Subcutaneous abdominal adipose tissue (tissue), 5 donors: ENCODE measurements at regions not wholly inside any gene's neighbourhood (a gene's known extent, or its start where the extent isn't known, plus 50 kb on each side); places are given as distances from the start of the nearest gene placed in this dataset.

Experiments
- H3K27ac ChIP-seq: one replicate; pipeline ENCODE4 v1.7.0; 2013; ENCODE audit warnings: low read depth, mild to moderate bottlenecking, inconsistent platforms, low read length, moderate library complexity
- H3K27me3 ChIP-seq, 5 donors: one replicate each; pipeline ENCODE4 v1.7.0; 2013; ENCODE audit warnings: low read length in 5 of 5, inconsistent platforms in 1 of 5; ENCODE audit not compliant: control insufficient read depth in 5 of 5, insufficient read depth in 4 of 5
- H3K36me3 ChIP-seq, 5 donors: one replicate each; pipeline ENCODE4 v1.7.0; 2013; ENCODE audit warnings: low read length in 5 of 5; ENCODE audit not compliant: control insufficient read depth in 5 of 5, insufficient read depth in 5 of 5
- H3K4me1 ChIP-seq, 5 donors: one replicate each; pipeline ENCODE4 v1.7.0; 2013; ENCODE audit warnings: low read length in 5 of 5, mild to moderate bottlenecking in 3 of 5, moderate library complexity in 1 of 5; ENCODE audit not compliant: control insufficient read depth in 5 of 5, insufficient read depth in 5 of 5
- H3K4me3 ChIP-seq, 5 donors: one replicate each; pipeline ENCODE4 v1.7.0; 2013; ENCODE audit warnings: low read length in 5 of 5, low read depth in 1 of 5
- H3K9ac ChIP-seq, 5 donors: one replicate each; pipeline ENCODE4 v1.7.0; 2013; ENCODE audit warnings: low read length in 5 of 5, mild to moderate bottlenecking in 4 of 5, moderate library complexity in 3 of 5
- H3K9me3 ChIP-seq, 5 donors: one replicate each; pipeline ENCODE4 v1.7.0; 2013; ENCODE audit warnings: low read length in 5 of 5; ENCODE audit not compliant: control insufficient read depth in 5 of 5
- donor health status: healthy.
- donor health status: healthy.
- donor health status: healthy.
- donor health status: healthy.
- donor health status: healthy.

DNA sequence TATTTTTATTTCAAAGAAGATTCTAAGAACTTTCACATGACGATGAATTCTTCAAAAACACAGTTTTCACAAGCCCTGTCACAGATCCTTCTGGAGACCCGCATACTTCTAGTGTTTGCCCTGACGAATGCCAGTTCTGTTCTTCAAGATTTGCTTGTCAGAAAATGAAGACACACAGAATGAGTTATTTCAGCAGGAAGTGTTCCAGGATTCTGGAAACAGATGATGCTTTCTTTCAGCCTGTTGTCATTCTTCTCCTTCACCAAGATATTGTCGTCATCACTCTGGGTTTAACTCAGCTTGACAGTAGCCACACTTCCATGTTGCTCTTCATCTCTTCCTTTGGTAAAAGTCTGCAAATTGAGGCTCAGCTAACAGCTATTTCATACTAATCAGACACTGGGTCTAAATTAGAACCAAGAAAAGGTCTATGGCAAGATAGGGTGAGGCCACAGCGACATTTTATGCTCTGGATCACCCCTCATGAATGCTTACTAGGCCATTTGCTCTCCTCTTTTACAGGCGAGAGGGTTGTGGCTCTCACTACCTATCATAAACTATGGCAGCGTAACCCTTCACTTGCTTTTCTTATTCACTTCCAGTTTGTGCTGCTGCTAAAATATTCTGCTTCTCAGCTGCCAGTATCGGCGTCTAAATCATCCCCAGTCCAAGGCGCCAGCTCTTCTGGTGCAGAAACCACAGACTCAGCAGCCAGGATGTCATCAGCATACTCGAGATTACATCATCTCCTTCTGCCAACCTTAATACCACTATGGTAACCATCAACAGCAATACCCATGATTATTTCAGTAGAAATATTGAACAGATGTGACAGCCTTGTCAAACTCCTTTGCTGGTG lies 159.6 kb upstream of the TBCA start:
- Histone ChIP-seq H3K36me3 (no peaks in the 10 kb centered on the region), H3K4me3 (no peak overlapping the region), H3K27me3 (no peaks in the 10 kb centered on the region), H3K9ac (no peak overlapping the region), H3K9me3 (no peaks in the 10 kb centered on the region), H3K4me1 (no peaks in the 10 kb centered on the region), H3K27ac (no peak overlapping the region)

- no peak overlapping the region for H3K9ac ChIP-seq
- H3K4me3 ChIP-seq = no peak overlapping the region
- no peaks in the 10 kb centered on the region for H3K27me3 ChIP-seq
- H3K36me3 ChIP-seq = no peaks in the 10 kb centered on the region
- H3K4me1 ChIP-seq = no peaks in the 10 kb centered on the region
- no peak overlapping the region for H3K27ac ChIP-seq
- H3K9me3 ChIP-seq = peaks cover 0 to 4% (median 0%) of the 10 kb centered on the region in 5 donors
Observed at GRCh38 chr5:77928776-77929300, 152.7 kb upstream of the TBCA start.

- H3K9me3 ChIP-seq = peaks cover 0 to 4% (median 0%) of the 10 kb centered on the region in 5 donors
- H3K9ac ChIP-seq = no peak overlapping the region
- no peak overlapping the region for H3K4me3 ChIP-seq
- no peaks in the 10 kb centered on the region for H3K27me3 ChIP-seq
- no peak overlapping the region for H3K27ac ChIP-seq
- no peaks in the 10 kb centered on the region for H3K36me3 ChIP-seq
- H3K4me1 ChIP-seq = no peaks in the 10 kb centered on the region
Observed at GRCh38 chr5:77926337-77926736, 150.2 kb upstream of the TBCA start.

GRCh38 chr5:77925503-77925902 lies 149.4 kb upstream of the TBCA start:
- no peak overlapping the region for H3K27ac ChIP-seq
- no peaks in the 10 kb centered on the region for H3K4me1 ChIP-seq
- no peaks in the 10 kb centered on the region for H3K36me3 ChIP-seq
- H3K9ac ChIP-seq = no peak overlapping the region
- no peaks in the 10 kb centered on the region for H3K27me3 ChIP-seq
- peaks cover 0 to 4% (median 0%) of the 10 kb centered on the region in 5 donors for H3K9me3 ChIP-seq
- no peak overlapping the region for H3K4me3 ChIP-seq

DNA sequence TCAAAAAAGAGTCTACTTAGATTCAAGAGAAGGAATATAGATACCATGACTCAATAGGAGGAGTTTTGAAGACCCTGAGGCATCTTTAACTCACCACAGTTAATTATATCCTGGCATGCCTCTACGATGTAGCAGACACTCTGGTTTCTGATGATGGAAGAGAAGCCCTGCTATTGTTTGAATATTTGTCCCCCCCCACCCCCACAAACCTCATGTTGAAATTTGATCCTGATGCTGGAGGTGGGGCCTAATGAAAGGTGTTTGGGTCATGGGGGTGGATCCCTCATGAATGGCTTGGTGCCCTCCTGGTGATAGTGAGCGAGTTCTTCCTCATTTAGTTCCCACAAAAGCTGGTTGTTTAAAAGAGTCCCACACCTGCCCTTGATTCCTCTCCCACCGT lies 147.9 kb upstream of the TBCA start:
- Histone ChIP-seq H3K9ac (no peak overlapping the region), H3K36me3 (no peaks in the 10 kb centered on the region), H3K4me3 (no peak overlapping the region), H3K9me3 (peaks cover 0 to 4% (median 0%) of the 10 kb centered on the region in 5 donors), H3K4me1 (no peaks in the 10 kb centered on the region), H3K27me3 (no peaks in the 10 kb centered on the region), H3K27ac (no peak overlapping the region)

DNA sequence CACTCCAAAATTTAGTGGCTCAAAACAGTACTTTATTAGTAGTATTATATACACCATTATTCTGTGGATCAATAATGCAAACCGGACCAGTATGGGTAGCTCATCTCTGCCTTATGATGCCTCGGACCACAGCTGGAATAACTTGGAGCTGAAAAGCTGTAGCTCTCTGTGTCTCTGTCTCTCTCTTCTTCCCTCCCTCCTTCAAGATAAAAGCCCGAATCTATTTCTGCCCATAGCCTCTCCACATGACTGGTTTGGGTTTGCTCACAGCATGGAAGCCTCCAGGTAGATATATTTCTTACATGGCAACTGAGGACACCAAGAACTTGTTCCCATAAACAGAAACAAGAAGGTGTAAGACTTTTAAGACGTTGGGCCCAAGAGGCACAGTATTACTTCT lies 147.5 kb upstream of the TBCA start:
- no peaks in the 10 kb centered on the region for H3K36me3 ChIP-seq
- no peak overlapping the region for H3K27ac ChIP-seq
- H3K27me3 ChIP-seq = no peaks in the 10 kb centered on the region
- H3K4me3 ChIP-seq = no peak overlapping the region
- no peaks in the 10 kb centered on the region for H3K4me1 ChIP-seq
- H3K9ac ChIP-seq = no peak overlapping the region
- peaks cover 0 to 4% (median 0%) of the 10 kb centered on the region in 5 donors for H3K9me3 ChIP-seq

DNA sequence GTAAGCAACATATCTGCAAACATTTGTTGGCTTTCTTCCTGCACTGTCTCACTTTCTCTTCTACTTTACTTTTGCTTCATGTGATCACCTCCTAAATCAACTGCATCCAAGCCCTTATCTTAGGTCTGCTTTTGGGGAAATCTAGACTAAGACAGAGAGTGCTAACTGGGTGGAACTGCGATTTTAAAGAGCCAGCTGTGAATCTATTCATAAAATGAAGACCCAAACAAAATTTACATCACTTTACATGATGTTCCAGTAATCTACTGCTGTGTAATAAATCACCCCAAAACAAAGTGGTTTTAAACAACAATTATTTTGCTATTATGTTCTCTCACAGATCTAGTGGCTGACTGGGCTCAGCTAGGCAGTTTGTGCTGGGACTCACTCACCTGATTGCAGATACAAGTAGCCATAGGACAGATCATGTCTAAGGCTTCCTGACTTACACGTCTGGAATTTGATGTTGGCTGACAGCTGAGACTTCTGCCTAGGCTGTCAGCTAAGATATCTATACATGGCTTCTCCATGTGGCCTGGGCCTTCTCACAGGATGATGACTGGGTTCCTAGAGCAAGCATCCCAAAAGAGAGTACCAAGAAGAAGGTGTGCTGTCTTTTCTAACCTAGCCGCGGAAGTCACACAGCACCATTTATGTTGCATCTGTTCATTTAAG lies 145.1 kb upstream of the TBCA start:
- peaks cover 0 to 4% (median 0%) of the 10 kb centered on the region in 5 donors for H3K9me3 ChIP-seq
- no peak overlapping the region for H3K9ac ChIP-seq
- H3K4me1 ChIP-seq = no peaks in the 10 kb centered on the region
- no peaks in the 10 kb centered on the region for H3K36me3 ChIP-seq
- no peak overlapping the region for H3K4me3 ChIP-seq
- no peak overlapping the region for H3K27ac ChIP-seq
- H3K27me3 ChIP-seq = no peaks in the 10 kb centered on the region

DNA sequence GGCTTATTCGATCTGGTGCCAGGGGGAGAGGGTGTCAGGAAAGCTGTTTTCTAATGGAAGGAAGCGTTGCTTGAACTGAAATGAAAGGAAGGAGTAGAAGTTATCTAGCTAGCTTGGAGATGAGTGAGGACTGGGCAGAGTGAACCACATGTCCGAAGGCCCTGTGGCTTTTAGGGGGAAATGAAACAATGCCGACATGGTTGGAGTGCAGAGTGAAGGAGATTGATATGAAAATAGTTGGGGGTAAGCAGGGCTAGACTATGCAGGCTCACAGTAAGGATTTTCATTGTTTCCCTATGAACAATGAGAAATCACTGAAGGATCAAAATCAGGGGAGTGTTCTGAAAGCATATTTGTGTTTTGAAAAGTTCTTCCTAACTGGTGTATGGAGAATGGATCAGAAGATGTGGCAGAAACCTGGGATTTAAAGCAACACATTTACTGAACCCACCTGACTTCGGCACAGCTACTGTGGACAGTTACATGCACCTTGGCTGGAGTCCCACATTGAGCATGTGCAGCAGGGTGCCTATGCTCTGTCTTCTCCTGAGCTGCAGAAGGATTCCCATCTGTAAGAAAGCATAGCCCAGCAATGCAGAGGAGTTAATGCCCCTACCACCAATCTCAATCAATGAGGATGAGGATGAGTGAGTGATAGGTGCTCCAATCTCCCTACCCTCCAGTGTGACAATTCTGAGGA lies 144.4 kb upstream of the TBCA start:
- Histone ChIP-seq H3K9me3 (no peaks in the 10 kb centered on the region), H3K4me1 (no peaks in the 10 kb centered on the region), H3K36me3 (no peaks in the 10 kb centered on the region), H3K9ac (no peak overlapping the region), H3K27me3 (no peaks in the 10 kb centered on the region), H3K27ac (no peak overlapping the region), H3K4me3 (no peak overlapping the region)

GRCh38 chr5:77915346-77915745 lies 139.2 kb upstream of the TBCA start:
- Histone ChIP-seq H3K4me1 (no peaks in the 10 kb centered on the region), H3K9me3 (peaks cover 0 to 11% (median 5%) of the 10 kb centered on the region in 5 donors), H3K36me3 (no peaks in the 10 kb centered on the region), H3K27ac (no peak overlapping the region), H3K27me3 (peaks cover 0 to 4% (median 0%) of the 10 kb centered on the region in 5 donors), H3K4me3 (no peak overlapping the region), H3K9ac (no peak overlapping the region)

DNA sequence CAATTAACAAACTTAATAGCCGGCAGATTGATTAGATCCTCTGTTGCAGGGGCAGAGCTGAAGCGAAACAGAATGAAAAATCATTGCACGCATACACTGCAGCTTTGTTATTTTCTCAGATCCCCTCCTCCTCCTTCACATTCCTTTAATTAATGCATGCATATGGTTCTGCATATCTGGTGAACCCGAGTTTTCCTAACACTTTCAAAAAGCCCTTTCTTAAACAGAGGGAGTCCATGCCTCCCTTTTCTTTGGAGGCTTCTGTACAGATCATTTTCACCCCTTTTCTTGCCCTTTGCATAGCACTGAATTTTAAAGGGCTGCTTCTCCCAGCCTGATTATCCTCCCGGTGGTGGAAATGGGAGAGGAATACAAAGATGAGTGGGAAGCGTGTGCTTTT lies 136.6 kb upstream of the TBCA start:
- Histone ChIP-seq H3K4me3 (no peak overlapping the region), H3K27me3 (peaks cover 0 to 4% (median 0%) of the 10 kb centered on the region in 5 donors), H3K9ac (no peak overlapping the region), H3K36me3 (no peaks in the 10 kb centered on the region), H3K9me3 (peaks cover 0 to 11% (median 5%) of the 10 kb centered on the region in 5 donors), H3K4me1 (no peaks in the 10 kb centered on the region), H3K27ac (no peak overlapping the region)
